HG03469 (cell line): ENCODE measurements at regions not wholly inside any gene's neighbourhood (a gene's known extent, or its start where the extent isn't known, plus 50 kb on each side); places are given as distances from the start of the nearest gene placed in this dataset.
"Not testable (repeated sequence)": the region's sequence is repeated elsewhere in the genome, so short reads cannot be mapped to it uniquely, and the experiment has no call there.

Experiments
- ATAC-seq: cut with Tn5 transposase; IDR thresholded peaks from one replicate; pipeline ENCODE4 v1.9.1; 2021; ENCODE audit warnings: mild to moderate bottlenecking, moderate library complexity, moderate number of reproducible peaks; ENCODE audit not compliant: unreplicated experiment

DNA sequence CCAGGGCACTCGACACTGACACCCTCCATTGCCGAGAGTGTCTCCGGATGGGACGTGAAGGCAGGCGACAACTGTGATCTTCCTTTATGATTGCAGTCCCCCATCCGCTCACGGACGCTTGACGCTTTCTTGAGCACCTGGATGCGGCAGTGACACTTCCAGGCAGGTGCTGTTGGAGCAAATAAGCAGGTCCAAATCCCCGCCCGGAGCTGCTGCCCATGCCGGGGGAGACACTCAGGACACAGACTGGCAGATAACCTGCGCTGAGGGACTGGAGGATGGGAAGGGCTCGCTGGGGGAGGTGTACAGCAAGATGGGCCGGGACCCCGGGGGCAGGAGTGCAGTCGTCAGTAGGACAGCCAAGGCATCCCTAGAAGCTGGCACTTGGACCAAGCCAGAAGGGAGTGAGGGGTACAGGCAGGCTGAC lies 1403.5 kb downstream of the BRD1 start:
- ATAC-seq: no peak

DNA sequence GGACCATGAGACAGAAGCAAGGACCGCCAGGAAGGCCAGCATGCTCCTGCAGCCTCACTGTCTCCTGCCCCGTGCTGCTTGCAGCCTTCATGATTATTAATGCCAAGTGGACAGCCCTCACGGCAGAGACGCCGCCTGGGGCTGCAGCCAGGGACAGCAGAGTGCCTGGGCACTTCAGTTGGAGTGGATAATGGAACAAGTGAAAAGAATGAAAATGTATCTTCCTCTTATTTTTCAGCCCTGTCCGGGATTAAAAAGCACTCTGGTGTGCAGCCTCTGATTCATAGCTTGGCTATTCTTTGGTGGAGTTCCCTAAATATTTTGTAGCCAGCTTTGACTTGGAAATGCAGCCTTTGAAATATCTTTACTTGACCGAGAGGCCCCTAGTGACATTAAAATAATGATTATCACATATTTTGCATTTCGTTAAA lies 1404.2 kb downstream of the BRD1 start:
- no peak for ATAC-seq

DNA sequence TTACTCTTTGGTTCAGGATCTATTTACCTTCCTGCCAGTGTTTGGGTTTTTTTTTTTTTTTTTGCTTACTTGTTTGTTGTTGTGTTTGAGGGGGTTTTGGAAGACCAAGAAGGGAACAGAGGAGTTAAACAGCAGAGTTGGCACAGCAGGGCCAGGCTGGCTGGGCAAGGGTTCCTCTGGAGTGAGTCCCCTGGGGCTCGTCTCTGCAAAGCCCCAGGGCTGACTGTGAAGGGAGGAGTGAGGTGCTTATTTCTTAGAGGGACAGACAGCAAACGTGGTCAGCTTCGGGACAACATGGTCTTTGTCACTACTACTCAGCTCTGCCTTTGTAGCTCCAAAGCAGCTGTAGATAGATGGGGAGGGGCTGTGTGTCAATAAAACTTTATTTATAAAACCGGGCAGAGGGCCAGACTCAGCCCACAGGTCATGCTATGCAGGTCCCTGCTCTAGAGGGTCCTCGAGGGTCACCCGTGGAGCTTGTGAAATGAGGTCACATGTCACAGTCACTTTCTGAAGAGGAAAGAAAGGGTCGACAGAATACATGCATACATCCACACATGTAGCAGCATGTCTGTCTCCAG lies 1404.7 kb downstream of the BRD1 start:
- no peak for ATAC-seq

DNA sequence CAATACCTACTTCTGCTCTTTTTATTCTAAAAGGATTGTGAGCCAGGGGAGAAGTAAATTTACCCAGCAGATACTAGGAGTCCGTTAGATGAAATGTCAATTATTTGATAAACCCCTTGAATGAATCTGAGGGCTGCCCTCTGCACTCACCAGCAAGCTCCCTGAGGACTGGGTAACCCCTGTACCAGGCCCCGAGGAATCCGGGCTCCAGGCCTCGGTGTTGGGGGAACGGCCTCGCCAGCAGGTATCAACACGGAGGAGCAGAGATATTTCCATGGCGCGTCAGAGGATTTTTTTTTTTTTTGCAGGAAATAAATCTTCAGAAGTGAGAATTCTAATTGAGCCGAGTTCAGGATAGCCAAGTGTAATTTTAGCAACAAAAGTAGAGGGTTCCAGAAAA lies 1408.8 kb downstream of the BRD1 start:
- ATAC-seq: no peak

DNA sequence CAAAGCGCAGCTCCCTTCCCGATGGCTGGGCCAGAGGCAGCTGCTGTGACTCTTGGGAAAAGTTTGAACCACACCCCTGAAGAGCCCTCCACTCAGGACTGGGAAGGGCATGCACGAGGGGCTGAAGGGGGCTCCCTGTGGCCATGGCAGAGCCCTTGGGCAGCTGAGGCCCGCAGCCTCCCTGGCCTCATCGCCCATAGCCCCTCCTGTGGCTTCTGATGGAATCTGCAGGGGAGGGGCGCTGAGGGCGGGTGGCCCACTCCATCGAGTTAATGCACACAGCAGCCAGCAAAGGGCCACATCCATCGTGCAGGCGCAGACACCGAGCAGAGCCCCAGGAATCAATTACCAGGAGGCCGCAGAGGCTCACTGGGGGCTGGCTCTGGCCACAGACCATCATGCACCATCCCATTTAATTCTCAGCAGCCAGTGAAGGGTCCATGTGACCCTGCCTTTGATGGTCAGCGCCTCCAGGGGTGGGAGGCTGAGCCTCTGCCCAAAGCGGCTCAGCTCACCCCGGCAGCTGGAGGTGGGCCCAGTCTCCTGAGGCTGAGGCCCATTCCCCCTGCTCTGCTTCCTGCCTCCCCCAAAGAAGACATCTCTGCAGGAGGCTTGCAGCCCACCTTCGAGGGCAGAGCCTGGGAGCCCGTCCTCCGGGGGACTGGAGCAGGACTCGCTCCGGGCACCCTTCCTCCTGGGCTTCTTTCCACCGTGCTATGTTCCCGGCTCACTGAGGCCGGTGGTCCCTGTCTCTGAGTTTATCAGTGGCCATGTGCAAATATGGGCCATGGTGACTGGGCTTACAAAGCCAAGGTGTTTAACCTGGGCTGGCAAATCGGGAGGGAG lies 1410.2 kb downstream of the BRD1 start:
- no peak for ATAC-seq

DNA sequence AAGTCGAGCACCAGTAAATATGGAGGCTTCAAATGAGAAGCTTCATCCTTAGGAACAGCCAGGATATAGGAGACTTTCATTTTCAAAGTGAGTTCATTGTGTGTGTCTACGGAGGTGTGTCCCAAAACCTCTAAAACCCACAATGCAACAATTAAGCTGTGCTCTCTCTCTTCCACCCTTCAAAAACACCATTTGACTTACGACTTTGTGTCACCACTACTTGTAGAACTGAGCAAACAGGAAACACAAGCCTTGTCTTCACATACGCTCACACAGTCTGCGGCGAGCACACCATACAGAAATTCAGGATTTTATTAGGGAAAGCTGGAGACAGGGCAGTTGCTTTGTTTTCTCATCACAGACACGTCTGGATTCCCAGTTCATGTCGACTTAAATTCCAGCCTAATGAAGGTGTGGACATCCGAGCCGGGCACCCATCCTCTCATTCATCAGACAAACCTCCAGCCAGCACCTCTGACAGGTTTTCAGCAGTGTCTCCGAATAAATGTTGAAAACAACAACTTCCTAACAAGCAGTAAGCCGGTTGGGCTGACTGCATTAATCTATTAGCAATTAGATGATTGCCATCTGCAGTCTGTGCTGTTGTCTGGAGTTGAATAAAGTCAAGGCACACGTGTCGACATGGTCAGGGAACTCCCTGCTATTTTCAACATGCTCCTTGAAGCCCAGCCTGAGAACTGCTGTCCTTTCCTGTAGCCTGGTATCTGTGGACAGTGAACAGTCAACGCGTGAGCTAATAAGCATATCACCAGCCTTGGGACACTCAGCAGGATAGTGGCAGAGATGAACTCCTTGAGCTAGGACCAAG lies 1411.1 kb downstream of the BRD1 start:
- ATAC-seq: no peak

DNA sequence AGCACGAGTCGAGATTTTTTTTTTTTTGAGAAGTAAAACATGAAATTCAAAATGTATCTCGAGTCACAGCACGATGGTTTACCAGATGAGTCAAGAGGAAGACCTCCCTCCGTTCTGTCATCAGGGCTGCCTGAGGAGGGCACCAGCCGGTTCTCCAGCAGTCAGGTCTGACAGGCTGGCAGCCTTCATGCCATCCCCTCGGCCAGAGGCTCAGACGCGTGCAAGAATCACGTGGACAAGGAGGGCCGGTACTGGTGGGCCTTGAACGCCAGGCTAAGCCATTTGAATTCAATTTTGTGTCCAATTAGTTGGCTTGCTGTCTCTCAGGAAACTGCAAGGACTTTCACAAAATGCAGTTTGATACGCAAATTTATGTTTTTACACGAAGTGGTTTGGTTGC lies 1412.2 kb downstream of the BRD1 start:
- ATAC-seq: no peak

DNA sequence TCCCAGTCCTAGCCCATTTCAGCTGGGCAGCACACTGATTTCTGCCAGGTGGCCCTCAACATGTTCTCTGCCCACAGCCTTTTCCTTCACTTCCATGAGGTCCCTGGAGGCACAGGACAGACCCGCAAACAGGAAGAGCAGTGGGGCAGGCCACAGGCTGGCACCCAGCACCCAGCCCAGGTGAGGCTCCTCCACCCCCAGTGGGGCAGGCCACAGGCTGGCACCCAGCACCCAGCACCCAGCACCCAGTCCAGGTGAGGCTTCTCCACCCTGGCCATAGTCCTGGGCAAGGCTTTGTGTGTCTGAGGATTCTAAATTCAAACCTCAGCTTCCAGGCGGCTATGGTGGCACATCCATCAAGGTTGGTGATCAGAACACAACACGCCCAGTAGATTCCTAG lies 1413.0 kb downstream of the BRD1 start:
- no peak for ATAC-seq

DNA sequence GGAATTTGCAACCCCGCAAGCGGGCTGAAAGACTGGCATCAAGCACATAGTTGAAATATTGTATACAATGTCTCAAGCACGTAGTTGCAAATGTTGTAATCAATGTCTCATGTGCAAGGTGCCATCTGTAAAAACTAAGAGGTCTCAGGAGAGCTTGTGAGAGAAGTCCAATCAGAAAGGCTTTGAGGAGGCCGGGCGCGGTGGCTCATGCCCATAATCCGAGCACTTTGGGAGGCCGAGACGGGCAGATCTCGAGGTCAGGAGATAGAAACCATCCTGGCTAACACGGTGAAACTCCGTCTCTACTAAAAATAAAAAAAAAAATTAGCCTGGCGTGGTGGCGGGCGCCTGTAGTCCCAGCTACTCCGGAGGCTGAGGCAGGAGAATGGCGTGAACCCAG lies 1414.7 kb downstream of the BRD1 start:
- not testable (repeated sequence) for ATAC-seq

DNA sequence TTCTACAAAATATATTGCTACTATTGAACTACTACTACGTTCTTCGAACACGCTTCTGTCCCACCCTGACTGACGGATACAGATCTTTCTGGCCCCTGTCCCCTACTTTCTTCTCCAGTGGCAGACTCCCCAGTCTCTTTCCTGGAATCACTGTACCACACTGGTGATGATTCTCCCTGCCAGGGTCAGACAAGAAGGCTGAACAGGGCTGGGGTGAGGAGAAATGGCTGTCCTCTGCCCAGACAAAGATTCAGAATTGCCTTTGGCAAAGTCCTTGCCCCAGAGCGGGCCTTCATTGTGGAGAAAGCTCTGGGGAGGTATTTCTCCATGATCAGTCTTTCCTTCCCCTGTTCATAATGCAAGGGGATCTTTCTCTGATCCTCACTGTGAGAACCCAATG lies 1417.1 kb downstream of the BRD1 start:
- no peak for ATAC-seq

DNA sequence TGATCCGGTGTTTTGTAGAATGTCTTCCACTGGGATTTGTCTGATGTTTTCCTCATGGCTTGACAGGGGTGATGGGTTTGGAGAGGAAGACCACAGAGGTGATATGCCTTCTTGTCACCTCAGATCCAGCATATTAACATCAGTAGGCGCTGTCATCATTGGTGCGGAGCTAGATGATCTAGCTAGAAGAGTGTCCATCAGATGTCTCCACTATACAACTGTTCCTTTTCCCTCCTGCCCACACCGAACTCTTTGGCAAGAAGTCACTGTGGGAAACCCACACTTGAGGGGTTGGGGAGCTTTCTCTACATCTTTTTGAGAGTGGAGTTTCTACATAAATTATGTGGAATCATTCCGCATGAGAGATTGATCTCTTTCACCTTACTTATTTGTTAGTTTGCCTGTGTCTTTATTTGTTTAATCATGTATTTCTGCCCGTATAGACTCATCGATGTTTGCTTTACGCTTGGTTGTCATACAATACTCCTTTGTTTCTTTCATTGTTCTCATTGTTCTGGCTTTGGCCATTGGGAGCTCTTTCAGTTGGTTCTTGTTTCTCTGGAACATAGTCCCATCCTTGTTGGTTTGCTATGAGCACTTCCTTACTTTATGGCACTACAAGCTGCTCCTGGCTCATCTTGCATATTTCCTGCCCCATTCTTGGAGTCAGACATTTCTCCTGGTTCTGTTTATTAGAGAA lies 1420.3 kb downstream of the BRD1 start:
- ATAC-seq: no peak

DNA sequence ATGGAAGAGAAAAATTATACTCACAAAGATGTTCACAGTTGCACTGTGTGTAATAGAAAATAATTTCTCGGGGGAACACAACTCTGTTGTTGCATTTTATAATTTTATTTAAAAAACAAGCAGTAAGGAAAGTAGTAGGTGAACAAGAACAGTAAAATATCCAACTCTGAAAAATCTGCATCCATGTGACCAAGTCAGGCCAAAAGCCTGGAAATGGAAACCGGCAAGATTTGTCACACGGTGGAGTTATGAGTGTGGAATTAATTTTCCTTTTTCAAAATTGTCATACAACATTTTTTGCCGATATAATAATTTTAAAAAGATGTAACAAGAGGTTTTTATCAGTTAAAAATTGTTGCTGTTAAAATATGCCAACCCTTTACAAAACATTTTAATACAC lies 1421.5 kb downstream of the BRD1 start:
- no peak for ATAC-seq

DNA sequence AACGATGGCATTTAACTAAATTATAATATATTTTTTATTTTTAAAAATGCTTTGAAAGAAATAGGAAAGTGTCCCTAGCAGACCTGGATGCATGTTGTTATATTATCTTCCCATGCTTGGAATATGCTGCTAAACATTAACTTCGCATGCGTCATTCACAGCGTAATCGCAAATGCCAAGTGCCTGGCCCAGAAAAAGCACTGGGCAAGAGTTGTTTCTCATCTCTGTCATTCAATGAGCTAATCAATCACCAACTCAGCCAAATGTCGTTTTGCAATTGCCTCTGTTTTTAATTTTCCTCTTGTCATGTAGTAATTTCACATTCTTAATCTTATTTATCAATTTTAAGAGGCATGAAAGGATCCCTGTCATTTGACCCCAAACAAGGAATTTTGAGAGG lies 1421.9 kb downstream of the BRD1 start:
- no peak for ATAC-seq

DNA sequence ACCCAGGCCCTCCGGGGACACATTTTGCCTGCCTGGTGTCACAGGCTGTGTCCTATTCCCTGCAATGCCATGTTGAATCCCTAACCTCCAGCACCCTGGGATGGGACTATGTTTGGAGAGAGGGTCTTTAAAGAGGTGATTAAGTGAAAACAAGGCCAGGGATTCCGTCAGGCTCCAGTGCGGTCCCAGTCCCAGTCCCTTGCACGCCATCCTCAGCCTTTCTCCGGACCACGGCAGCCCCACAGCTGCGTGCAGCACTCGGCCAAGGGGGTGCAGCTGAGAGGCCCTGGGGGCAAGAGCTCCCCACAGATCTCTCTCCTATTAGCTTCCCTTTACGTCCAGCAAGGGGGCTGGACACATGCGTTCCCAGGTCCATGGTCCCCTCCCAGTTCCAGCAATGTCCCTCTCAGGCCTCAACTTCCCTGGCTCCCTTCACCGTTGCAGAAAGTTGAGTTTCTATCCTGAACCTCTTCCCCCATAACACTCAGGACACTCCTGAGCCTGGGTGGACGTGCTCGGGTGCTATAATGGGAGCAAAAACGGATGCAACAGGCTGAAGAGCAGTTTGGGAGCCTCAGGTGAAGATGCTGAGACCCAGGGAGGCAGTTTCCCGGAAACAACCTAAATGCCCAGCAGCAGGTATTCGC lies 1422.7 kb downstream of the BRD1 start:
- ATAC-seq: no peak

DNA sequence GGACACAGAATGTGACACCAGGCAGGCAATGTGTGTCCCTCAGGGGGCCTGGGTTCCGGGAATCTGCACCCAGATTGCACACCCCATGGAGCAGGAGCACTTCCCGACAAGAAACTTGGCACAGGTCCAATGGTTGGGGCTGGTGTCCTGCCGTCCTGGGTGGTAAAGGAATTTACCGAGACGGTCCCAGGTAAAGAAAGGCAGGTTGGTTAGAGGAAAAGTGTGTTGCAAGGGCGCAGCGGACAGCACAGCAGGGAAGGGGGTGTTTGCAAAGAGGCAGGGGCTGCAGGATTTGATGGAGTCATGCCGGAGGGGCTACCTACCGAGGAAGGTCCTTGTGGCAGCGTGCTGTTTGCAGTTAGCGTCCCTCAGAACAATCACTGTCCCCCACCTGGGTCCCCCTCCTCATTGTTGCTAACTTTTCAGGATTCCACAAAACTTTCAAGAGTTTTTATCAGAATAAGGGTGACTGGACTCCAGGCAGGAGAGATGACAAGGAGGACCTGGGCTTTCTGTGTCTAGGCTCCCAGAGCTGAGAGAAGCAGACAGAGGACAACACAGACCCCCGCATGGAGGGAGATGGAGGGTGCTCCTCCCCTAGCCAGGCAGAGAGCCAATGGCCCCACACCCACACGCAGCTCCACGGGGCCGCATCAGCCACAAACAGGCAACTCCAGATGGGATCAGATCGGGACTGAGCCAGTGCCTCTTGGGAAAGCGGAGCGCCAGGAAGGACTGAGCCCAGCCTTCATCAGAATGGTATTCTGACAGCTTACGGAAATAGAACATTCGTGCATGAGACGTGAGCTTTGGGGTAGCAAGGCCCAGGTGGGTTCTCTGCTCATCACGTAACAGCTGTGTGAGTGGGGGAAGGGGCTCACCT lies 1423.9 kb downstream of the BRD1 start:
- ATAC-seq: no peak

DNA sequence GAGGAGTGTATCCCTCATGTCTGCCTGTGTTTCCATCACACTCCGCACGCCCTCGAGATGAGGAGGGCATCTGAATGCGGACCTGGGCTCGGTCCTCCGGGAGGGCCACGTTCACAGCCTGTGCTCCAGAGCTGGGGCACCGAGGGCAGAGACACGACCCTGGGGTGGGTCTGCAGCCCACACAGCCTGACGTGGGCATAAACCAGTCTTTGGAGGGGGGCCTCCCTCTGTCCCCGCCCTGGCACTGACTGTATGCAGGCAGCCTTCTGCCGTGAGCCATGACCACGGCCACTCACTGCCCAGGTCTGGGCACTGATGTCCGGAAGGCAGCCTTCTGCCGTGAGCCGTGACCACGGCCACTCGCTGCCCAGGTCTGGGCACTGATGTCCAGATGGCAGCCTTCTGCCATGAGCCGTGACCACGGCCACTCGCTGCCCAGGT lies 1425.1 kb downstream of the BRD1 start:
- no peak for ATAC-seq

DNA sequence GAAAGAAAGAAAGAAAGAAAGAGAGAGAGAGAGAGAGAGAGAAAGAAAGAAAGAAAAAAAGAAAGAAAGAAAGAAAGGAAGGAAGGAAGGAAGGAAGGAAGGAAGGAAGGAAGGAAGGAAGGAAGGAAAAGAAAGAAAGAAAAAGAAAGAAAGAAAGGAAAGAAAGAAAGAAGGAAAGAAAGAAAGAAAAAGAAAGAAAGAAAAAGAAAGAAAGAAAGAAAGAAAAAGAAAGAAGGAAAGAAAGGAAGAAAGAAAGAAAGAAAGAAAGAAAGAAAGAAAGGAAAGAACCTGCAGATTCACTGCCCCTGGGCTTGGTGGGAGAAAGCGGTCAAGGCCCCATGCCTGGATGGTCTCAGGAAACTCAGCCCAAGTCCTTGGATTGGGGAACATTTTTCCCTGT lies 1426.2 kb downstream of the BRD1 start:
- ATAC-seq: not testable (repeated sequence)

DNA sequence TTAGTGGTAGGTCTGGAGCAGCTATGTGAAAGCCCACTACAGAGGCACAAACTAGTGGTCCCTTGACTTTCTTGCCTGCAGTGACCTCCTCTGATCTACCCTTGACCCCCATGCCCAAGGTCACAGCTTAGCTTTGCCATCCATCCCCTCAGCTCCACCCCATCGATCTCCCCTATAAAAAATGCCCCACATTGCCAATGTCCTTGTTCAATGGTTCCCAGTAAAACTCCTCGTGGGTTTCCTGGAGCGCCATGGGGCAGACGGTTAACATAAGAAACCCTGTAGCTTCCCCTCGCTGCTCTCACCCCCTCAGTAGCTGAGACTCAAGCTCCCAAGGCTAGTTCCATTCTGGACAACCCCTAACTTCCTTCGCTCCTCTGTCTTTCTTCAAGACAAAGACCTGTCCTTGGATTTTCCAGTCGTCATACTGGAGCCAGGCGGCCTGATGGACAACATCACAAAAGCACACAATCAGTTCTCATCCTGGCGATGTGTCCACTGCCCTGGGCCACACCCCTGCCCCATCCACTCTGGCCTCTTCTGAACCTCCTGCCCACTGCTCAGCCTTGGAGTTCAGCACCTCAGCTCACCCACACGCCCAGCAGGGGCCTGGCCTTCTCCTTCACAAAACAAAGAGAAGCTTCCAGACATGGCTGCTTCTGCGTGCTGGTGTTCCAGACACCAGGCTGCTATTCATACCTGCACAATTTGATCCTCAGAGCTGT lies 1429.3 kb downstream of the BRD1 start:
- no peak for ATAC-seq
